T-helper 9 cell (primary cell): ENCODE measurements at regions not wholly inside any gene's neighbourhood (a gene's known extent, or its start where the extent isn't known, plus 50 kb on each side); places are given as distances from the start of the nearest gene placed in this dataset.

Source experiments
- DNase-seq: peaks from one replicate; pipeline ENCODE4 v3.0.0-alpha.2; 2020

DNA sequence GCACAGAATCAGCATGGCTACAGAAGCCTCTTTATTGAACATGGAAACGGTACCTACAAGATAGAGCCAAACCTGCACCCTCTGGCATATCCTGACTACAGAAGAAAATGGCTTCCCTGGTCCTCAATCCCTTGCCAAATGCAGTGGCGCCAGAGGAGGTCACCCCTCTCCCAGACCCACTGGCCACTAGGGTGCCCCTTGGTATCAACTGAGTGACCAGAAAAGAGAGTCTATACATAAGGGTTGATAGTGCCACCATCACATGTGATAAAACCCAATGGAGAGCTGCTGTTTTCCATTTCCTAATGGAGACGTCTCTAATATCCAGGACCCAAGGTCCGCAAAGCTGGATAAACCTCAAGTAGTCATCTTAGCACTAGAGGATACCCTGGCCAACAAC lies 52.7 kb upstream of the ALK start:
- no peak for DNase-seq

DNA sequence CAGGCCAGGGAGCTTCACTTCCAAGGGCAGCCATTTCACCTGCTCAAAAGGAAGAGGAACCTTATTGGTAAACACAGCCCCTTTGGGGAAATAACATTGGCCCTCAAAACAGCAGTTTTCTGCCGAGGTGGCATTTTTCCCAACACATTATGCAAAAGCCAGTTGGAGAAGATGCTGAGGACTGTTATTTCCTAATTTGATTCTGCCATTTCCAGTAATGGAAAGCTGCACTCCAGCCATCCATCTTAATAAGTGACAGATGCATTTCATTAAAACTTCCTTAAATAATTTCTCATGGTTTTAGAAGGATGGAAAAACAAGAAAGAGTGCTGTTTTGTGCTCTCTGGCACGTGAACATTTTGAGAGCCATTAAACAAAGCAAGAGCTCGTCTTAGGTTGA lies 55.9 kb upstream of the ALK start:
- DNase-seq, result no peak

DNA sequence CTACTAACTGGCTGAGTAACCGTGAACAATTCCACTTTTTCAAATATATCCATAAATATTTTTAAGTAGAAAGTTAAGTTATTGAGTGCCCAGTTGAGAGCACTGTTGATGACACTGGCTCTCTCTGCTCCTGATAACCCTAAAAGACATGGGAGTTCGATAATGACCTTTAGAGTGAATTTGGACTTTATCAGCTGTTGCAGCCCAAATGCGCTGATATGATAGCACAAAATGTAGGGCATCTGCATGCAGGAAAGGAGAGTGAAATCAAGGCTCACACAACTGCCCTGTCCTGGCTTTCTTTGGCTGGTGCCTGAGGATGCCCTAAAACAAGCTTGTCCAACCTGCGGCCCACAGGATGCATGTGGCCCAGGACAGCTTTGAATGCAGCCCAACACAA lies 60.0 kb upstream of the ALK start:
- DNase-seq, result no peak

DNA sequence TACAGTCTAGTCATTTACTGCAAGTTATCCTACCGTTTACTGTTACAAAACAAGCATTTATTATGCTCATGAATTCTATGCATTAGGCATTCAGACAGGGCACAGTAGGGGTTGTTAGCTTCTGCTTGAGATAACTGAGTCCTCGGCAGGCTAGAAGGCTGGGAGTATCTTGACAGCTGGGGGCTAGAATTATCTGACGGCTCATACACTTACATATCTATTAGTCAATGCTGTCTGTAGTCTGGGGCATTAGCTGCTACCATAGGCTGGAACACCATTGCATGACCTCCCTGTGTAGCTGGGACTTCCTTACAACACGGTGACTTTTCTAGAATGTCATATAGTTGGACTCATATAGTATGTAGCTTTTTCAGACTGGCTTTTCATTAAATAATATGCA lies 61.9 kb upstream of the ALK start:
- no peak for DNase-seq

DNA sequence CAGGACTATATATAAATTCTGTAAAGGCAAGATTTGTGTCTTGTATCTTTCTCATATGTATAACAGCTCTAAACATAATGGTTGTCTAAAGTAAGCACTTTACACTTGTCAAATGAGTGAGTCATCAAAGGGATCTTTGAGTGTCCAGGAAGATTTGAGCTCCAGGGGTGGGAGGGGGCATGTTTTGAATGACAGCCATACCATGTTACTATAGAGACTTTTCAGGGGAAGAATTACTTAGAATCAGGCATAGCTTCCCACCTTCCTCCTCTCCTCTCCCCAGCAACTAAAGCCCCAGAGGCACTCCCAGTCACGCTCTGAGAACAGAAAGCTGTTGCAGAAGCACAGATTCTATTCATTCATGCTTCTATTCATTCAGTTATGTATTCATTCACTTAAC lies 65.8 kb upstream of the ALK start:
- DNase-seq, result no peak

DNA sequence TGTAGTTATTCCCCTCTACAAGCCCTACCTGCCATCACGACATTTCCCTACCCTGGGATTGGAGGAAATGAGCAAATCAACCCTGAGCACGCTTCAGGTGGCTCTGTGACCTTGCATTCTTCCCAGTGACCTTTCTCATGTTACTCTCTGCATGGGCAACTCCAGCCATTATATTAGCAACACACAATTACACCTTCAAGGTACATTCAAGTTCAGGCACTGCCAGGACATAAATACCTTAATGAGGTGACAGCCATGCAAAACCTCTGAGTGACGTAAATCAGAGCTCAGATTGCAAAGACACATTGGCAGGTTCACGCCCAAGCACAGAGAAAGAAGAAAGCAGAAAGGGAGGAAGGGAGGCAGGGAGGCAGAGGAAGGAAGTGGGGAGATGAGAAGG lies 68.7 kb upstream of the ALK start:
- no peak for DNase-seq

DNA sequence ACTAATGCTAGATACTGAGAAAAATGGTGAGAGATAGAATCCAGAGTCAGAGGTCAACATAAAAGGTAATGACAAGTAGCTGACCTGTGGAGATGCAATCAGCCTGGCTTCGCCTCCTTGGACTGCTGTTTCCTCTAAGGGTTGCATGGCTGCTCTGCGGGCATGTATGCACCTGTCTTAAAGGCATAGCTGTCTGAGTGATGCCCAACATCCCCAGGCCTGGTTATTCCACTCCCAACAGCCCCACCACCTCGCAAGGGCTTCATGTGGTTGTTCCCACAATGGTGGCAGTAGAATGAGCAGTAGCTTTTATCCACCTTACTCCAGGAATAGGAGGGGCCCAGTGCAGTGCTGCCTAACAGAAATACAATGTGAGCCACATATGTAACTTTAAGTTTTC lies 69.7 kb upstream of the ALK start:
- no peak for DNase-seq

DNA sequence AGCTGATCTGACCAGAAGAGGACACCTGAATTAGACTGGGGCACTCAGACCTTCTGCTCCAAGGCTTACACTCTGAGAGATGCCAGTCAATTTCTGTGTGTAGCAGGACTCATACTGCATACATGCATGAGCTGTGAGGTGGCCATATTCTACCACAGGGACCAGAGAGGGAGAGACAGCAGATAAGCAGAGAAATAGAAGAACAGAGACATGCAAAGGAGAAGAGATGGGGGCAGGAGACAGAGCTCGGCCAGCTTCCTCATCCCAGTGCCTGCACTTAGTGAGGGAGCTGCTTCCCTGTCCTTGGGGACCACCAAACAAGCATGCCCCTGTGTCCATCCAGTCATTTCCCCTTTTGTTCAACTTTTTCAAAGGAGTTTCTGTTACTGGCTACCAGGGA lies 73.9 kb upstream of the ALK start:
- no peak for DNase-seq

DNA sequence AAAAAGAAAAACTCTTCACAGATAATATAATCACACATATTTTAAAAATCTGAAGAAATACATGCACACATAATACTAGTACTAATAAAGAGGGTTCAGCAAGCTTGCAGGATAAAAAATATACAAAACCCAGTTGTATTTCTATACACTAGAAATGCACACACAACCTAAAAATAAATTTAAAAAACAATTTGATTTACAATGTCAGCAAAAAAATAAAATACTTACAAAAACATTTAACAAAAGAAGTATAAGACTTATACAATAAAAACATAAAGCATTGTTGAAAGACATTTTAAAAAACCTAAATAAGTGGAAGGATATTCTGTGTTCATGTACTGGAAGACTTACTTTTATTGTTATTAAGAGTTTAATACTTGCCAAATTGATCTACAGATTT lies 81.7 kb upstream of the ALK start:
- DNase-seq, result no peak

DNA sequence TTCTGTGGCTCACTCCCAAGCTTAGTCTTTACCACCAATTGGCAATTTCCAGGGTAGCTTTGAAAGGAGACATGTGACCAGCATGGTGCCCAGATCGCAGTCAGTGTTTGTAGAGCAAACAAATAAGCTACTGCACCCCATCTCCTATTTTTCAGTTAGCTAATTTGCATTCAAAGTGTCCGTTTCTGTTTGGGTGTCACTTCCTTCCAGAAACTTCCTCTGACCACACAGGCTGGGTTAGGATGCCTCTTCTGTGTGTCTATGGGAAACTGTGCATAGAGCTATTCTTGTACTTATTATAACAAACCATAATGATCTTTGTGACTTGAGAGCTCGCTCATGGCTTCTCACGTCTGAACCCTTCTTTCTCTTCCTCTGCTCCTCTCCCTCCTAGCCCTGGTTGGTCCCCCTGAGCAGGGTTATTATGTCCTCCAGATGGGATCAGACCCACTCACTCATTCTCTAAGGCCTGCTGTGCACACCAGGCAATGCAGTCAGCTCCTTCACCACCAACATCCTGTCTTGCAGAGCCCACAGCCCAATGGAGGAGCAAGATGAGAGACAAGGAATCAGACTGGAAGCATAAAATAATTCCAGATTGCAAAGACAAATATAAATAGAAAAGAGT lies 101.2 kb upstream of the ALK start:
- DNase-seq, result no peak

DNA sequence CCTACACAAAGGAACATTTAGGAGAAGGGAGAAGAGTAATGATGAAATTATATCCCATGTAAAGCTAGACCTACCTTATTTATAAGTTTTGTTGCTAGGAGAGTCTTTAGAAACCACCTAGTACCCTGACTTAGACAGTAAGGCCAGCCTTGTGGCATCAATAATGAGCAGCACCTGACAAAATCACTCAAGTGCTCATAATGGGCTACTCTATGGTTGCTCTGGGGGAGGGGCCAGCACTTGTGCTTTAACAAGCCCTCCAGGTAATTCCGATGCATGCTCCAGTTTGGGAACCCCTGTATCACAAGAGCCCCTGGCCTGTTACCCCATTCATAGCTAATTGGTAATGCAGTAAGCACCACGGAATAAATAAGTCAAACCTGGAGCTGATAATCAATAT lies 102.9 kb upstream of the ALK start:
- no peak for DNase-seq

DNA sequence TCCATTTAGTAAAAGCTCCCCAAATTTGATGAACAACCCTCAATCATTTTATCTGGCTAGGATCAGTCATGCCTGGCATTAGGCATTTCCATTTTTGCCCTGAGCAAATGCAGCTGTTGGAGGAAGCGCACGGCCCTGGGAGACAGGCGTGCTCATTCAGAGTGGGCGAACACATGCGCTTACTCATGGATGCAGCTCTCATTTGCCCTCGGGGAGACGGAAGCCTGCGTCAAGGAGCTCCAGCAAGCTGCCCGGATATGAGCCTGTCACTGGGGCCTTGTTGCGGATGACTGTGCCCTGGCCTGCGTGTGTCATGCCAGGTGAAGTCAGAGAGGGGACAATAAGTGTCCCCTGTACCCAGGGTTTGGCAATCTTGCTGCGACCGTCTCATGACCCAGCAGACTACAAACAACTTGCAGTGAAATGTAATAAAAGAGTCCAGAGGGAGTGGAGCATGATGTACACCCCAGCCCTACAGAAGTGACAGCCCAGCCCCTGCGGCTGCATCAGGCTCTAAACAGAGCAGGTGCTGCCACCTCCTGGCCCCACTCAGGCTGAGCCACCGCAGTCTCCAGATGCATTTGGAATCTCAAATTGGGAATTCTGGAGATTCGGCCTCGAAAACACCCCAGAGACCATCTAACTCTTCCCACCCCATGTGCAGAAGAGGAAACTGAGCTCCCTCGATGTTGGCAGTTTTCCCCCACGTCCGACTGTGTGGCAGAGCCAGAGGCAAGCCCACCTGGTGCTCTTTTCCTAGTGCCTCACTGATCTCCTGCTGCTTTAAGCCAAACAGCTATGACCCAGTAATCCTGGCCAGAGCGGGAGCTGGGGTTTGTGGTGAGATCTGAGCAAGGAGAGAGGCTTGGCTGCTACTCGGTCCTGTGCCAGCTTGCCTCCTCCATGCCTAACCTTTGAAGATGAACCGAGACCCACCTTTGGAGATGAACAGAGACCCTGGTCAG lies 105.0 kb upstream of the ALK start:
- DNase-seq, result no peak

DNA sequence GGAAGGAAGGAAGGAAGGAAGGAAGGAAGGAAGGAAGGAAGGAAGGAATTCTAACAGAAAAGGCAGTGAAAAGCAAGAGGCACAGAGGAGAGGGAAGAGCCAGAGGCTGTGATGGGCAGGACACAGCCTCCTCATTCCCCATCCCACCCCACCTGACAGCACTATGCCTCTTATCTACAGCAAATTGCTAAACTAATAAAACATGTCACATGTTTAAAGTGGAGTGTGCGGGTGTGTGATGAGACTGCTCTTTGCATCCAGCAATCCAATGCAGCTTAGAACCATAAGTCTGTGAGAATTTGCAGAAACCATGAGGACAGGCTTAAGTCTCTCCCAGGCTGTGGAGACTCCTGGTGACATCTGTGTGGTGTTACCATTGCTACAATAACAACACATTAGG lies 108.4 kb upstream of the ALK start:
- DNase-seq, result no peak

DNA sequence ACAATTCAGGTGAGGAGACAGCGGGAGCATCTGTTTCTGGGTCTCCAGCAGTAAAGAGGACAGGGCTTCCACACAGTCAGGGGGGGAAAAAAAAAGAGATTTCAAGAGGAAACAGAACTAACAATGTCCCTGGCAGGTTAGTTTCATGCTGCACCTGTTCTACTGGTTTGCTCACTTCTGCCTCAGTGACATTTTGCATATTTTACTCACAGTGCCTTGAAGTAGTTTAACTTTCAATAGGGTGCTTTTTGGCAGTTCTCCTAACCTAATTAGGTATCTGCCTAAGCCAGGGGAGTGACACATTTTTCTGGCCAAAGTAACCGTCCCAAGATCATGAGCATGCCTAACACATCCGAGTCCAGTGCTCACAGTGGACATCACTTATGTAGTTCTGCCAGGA lies 109.0 kb upstream of the ALK start:
- no peak for DNase-seq

DNA sequence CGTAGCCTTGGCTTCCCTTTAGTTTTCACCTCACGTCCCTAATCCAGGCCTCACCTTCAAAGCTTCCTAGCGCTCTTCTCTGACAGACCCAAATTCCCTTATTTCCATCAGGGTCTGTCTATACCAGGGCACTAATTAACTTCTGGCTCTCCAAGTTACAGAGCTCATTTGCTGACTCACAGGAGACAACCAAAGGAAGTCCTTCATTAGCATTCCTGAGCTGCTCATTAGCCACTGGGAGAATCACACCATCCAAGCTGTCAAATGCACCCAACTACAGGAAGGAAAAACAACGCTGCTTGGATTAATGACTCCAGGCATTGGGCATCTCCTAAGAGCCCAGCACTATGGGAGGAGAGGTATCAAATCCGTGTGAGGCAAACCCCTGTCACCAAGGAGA lies 109.8 kb upstream of the ALK start:
- DNase-seq, result no peak

DNA sequence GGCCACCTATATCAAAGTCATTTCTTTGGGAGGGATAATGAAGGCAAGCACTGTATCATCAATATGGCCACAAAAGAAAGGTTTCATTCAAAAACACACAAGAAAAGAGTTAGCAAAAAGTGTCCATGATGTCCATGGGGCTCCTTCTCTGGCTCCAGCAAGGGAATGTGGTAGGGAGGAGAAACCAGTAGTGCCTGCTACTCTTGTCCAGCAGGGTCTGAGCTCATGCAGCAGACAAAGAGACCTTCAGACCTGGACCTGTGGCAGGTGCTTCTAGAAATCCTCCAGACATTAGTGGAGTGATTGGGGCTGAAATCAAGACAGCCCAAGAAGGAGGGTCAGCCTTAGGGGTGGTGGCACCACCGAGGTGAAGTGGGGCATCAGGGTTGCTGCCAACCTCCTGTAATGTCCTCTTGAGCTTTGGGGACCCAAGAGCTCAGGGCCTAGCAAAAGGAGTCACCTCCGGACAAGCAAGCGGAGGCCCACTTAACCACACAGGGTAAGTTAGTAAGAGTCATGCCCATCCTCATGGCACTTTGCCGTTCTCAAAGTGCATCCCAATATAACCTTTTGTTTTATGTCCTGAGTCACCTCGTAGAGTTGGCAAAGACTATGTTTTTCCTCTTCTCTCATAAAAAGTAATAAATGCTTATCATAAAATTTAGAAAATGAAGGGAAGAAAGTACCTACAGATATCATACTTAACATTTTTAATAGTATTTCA lies 112.6 kb upstream of the YPEL5 start:
- DNase-seq, result no peak

DNA sequence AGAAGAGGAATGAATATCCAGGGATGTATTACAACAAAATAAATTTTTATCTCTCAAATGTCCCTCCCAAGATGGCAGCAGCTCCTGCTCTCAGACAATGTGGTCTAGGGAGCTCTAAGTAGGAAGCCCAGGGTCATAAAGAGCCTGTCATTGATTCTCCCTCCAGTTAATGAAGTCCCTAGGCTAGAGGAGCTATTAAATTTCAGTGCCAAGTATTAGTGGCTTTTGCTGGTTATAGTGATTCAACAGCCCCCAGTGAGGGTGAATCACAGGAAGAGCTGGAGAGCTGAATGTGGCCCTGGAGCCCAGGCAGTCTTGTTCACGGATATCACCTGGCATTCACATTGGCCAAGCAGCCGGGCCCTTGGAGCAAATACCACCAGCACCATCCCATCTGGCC lies 109.8 kb upstream of the YPEL5 start:
- DNase-seq, result no peak

DNA sequence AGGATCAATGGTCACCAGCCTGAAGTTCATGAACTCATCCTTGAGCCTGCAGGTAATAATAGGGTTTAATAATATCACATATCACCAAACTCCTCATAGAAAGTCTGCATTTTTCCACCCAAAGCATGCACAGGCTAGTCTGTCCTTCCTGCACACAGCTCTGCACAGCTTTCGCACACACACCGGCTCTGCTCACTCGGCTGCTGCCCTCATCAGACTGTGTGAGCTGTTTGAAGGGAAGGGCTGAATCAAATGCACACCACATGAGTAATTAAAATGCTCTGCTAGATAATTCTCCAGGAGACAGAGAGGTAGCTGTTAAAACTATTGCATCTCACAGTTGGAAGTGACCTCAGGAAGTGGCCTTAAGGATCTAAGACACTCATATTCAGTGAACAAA lies 108.4 kb upstream of the YPEL5 start:
- DNase-seq, result no peak

DNA sequence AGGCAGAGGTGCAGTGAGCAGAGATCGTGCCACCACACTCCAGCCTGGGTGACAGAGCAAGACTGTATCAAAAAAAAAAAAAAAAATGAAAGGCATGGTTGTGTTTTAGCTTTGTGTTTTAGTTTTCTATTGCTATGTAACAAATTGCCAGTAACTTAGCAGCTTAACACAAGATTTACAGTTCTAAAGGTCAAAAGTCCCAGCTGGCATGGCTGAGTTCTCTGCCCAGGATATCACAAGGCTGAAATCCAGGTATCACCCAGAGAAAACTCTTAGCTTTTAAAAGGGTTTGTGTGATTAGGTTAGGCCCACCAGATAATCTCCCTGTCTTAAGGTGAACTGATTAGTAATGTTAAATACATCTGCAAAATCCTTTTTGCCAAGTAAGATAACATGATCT lies 107.7 kb upstream of the YPEL5 start:
- no peak for DNase-seq

DNA sequence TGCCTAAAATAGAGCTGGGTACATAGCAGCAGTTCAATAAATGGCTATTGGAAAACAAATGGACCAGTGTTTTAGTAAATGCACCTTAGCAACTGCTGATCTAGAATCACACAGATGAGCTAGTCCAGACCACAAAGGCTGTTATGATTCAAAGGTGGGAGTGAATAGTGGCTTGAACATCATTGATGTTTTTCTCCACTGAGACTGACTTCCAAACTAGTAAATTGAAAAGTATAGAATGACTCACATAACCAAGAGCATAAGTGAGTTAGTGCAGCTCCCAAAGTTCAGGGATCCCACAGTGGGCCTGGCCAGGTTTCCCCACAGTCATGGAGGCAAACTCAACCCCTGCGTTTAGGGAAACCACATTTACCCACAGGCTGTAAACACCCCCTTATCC lies 106.7 kb upstream of the YPEL5 start:
- DNase-seq, result no peak

DNA sequence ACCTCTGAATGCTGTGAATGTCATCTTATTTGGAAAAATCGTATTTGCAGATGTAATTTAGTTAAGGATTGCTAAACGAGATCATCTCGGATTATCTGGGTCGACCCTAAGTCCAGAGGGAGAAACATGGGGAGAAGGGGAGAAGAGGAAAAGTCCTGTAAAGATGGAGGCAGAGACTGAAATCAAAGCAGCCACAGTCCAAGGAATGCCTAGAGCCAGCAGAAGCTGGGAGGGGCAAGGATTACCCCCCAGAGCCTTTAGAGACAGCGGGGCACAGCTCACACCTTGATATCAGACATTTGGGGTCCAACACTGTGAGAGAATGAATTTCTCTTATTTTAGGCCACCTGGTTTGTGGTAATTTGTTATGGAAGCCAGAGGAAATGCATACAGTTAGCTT lies 104.9 kb upstream of the YPEL5 start:
- no peak for DNase-seq

DNA sequence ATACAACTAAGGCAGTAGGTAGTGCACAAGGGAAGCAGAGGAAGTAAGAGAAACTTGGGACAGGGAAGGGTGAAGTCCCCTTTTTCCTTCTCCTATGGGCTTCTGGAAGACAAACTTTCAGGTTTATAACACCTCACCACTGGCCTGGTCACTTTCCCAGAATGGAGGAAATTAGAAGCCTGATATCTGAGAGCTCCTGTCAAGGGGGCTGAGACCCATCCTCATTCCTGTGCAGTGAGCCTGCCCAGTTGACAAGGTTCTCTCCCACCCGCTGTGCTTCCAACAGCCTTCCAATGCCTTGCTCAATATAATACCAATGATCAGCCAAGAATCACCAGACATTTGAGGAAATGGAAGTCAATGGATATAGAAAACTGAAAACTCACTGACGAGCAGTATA lies 100.4 kb upstream of the YPEL5 start:
- DNase-seq, result no peak

DNA sequence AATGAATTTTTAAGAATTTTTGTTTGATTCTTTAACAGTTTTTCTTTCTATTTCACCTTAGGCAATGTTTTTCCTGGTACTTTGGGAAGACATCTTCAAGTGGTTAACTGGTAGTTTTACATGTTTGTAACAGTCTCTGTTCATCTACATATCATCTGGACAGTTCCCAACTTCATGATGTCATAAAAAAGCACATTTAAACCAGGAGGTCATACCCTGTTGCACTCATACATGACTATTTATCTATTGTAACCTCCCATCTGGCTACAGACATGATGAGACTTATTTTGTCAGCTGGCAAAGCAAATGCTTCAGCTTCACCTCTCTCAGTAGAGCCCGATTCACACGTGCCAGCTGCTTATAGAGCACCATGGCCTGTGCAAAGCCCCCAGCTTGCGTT lies 99.8 kb upstream of the YPEL5 start:
- no peak for DNase-seq

DNA sequence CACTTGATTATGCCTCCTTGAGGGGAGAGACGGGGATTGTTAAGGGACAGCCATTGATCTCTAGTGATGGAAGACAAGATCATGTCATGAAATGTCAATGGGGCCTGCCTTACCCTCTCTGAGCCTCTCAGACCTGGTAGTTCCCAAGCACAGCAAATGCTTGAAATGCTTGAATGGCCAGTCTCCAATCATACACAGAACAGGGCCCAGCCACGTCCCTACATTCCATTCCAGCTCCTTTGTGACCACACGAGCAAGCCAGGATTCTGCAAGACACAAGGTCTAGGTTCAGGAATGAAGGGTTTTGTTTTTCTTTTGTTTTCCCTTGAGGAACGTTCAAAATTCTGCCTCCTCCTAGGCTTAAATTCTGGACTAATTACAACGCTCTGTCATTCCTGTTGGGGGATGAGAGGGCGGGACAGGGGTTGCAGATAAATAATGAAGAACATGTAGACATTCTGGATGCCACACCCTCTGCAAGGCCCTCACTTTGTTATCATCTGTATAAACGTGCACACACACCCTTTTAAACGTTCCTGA lies 98.1 kb upstream of the YPEL5 start:
- no peak for DNase-seq
